ENCODE measurements at regions not wholly inside any gene's neighbourhood (a gene's known extent, or its start where the extent isn't known, plus 50 kb on each side); places are given as distances from the start of the nearest gene placed in this dataset.

DNA sequence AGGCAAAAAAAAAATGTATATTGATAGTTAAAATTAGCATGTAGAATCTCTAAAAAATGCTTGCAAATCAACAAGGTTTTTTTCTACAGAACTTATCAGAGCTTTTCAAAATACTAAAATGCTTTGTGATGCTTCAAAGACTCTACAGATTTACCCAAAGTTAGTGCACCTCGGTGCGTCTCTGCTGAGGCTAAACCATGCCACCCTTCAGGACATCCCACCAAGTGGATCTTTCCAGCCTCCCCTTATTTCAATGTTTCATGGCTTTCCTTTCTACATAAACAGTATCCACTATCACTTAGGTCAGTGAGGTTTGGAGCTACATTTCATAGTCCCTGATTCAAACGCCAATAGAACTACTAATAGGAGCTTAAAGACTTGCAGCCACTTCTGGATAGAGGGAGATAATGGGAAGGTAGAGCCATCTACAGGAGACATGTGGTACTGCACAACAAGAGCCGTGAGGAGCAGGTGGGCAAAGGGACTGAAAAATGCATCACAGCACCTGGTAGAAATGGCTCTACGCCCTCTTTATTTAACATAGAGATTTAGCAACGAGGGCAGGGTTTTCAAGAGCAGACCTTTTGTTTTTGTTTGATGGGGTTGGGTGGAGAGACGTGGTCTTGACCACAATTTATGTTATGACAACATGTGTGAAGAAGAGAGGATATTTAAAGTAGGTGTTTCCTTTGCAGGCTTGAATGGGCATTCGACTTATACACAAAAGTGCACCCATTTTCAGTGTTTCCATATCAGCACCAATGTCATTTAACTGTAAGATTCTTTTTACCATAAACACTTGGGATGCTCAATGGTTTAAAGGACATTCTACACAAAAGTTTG, 56.1 kb upstream of the SLC35G4 start:
- peak; percentile 37 for DNase-seq (ENCODE audit: low read depth)
- TF ChIP-seq CTCF (IDR thresholded peaks at IDR 0.05; ENCODE audit: insufficient read depth, low read depth, low read length): peak; percentile 97
- no peak overlapping the region for H3K4me3 ChIP-seq (ENCODE audit: low read depth, low read length)

DNA sequence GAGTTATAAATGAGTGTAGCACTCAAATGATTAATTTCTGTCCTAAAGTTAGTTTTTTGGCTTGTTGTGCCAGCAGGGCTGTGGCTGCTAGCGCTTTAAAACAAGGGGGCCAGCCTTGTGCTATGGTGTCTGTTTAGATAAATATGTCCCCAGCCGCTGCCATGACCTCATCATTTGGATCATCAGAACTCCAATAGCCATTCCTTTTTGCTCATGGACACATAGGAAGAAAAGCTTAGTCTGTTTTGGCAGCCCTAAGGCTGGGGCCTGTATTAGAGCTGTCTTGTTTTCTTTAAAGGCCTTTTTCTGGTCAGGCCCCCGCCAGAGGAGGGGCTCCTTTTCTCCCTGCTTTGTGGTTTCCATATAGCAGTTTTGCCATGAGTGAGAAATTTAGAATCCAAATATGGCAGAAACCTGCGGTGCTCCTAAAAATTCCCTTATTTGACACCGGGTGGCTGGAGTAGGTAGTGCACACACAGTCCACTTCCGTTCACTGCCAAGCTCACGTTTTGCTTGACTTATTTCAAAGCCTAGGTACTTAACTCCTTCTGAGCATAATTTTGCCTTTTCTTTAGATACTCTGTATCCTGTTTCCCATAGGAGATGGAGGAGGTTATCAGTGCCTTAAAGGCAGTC, 60.4 kb upstream of the SLC35G4 start:
- H3K4me3 ChIP-seq (ENCODE audit: low read depth, low read length): no peak overlapping the region
- TF ChIP-seq CTCF (IDR thresholded peaks at IDR 0.05; ENCODE audit: insufficient read depth, low read depth, low read length): no peak
- no peak for DNase-seq (ENCODE audit: low read depth)

GRCh38 chr18:11548396-11548795, 61.0 kb upstream of the SLC35G4 start:
- no peak for DNase-seq (ENCODE audit: low read depth)
- no peak for TF ChIP-seq CTCF (IDR thresholded peaks at IDR 0.05; ENCODE audit: insufficient read depth, low read depth, low read length)
- no peak overlapping the region for H3K4me3 ChIP-seq (ENCODE audit: low read depth, low read length)

DNA sequence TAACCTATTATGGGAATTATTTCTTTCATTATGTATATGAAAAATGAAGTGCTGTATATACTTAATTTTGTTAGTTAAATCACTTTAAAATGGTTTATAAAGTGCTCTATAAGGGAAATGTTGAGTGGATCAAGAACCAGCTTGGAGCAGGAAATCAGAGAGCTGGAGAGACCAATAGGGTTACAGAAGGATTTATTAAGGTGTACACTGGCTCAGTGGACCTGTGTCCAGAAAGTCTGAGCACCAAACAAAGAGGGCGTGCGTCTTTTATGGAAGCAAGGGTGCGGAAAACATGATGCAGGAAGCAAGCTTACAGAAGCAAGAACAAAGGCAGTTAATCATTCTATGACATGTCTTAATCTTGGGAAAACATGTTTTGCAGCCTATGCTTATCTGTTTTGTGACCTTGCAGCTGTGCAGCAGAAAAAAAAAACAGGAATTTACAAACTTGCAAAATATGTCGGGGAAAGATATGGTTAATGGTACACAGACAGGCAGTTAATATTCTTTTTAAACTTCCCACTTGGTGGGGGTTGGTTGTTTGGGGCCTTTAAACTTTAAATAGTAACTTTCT, 65.2 kb upstream of the SLC35G4 start:
- TF ChIP-seq CTCF (IDR thresholded peaks at IDR 0.05; ENCODE audit: insufficient read depth, low read depth, low read length): no peak
- DNase-seq (ENCODE audit: low read depth): no peak
- no peak overlapping the region for H3K4me3 ChIP-seq (ENCODE audit: low read depth, low read length)

DNA sequence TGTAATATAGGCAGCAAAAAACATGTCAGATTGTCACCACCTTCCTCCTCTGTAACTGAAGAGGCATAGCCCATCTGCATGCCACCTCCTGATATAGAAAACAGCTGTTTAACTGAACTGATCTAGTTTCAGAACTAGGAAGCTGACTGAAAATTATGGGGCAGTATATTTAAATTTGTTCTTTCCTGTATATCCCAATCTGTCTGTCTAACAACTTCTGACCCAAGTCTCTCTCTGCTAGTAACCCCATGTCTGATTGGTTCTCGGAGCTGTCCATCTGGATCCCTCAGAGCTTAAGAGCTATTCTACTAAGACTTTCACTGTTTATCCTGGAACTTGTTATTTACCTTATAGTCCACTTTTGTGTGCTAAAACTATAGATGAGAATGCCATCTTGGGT, 68.2 kb upstream of the SLC35G4 start:
- H3K4me3 ChIP-seq (ENCODE audit: low read depth, low read length): no peak overlapping the region
- no peak for DNase-seq (ENCODE audit: low read depth)
- no peak for TF ChIP-seq CTCF (IDR thresholded peaks at IDR 0.05; ENCODE audit: insufficient read depth, low read depth, low read length)

DNA sequence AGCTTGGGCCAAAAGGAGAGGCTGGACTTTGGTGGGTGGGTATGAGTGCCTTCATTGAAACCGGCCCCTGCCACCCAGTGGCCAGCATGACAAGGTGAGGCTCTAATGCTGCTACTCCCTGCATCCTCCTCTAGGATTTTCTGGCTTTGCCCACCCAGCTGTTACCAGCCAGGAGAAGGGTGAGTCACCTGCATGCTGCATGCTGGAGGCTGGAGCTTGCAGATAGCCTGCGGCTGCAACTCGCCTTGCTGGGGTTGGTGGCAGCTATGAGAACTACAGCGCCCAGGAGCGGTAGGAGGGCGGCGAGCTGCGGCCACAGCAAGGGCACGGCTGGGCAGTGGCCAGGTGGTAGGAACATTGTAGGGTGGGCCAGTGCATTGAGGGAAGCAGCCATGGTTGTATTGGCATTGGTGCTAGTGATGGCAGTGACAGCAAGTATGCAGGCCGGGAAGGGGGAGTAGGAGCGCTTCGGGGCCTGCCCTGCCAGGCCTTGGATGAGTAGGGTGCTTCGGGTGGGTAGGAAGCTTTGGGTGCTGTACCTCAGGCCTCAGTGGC, 75.4 kb upstream of the SLC35G4 start:
- no peak for DNase-seq (ENCODE audit: low read depth)
- no peak for TF ChIP-seq CTCF (IDR thresholded peaks at IDR 0.05; ENCODE audit: insufficient read depth, low read depth, low read length)
- no peak overlapping the region for H3K4me3 ChIP-seq (ENCODE audit: low read depth, low read length)

Data from fibroblast of villous mesenchyme (primary cell).